Sigmoid colon (tissue), 6 donors: ENCODE measurements at regions not wholly inside any gene's neighbourhood (a gene's known extent, or its start where the extent isn't known, plus 50 kb on each side); places are given as distances from the start of the nearest gene placed in this dataset.

Experiments
- DNase-seq: peaks from one replicate; pipeline ENCODE4 v3.0.0-alpha.2; 2019
- H3K27ac ChIP-seq, 4 donors: fragments of 200-600 bp; sonication (generic); one replicate each; pipeline ENCODE4 v1.5.1; 2016 to 2019; ENCODE audit warnings: mild to moderate bottlenecking in 1 of 4
- H3K27me3 ChIP-seq, 3 donors: fragments of 200-600 bp; sonication (generic); one replicate each; pipeline ENCODE4 v1.5.1; 2019; ENCODE audit warnings: mild to moderate bottlenecking in 1 of 3
- H3K36me3 ChIP-seq, 4 donors: fragments of 200-600 bp; sonication (generic); one replicate each; pipeline ENCODE4 v1.5.1; 2016 to 2019
- H3K4me1 ChIP-seq, 4 donors: fragments of 200-600 bp; sonication (generic); one replicate each; pipeline ENCODE4 v1.5.1; 2017 to 2019
- H3K4me3 ChIP-seq, 4 donors: fragments of 200-600 bp; sonication (generic); one replicate each; pipeline ENCODE4 v1.5.1; 2017 to 2019; ENCODE audit warnings: mild to moderate bottlenecking in 2 of 4, moderate library complexity in 1 of 4
- H3K9me3 ChIP-seq, 4 donors: fragments of 200-600 bp in 3 of 4; sonication (generic) in 3 of 4; one replicate each; pipeline versions ENCODE4 v1.5.1 to v1.6.1; 2013 to 2019
- CTCF ChIP-seq, 4 experiments: fragments of 450-650 bp in 3 of 4; fragments of 200-600 bp in 1 of 4; IDR thresholded peaks; one replicate each; pipeline ENCODE4 v1.5.1; 2016 to 2019; ENCODE audit warnings: antibody characterized with exemption in 4 of 4, mild to moderate bottlenecking in 3 of 4, moderate library complexity in 2 of 4
- EP300 ChIP-seq, 4 donors: sonication (generic); formaldehyde crosslinking; IDR thresholded peaks; one replicate each; pipeline ENCODE4 v1.6.1; 2017; ENCODE audit warnings: antibody characterized with exemption in 4 of 4
- POLR2A ChIP-seq, 2 donors: fragments of 450-650 bp; IDR thresholded peaks; one replicate each; pipeline ENCODE4 v1.6.1; 2016; ENCODE audit warnings: antibody characterized with exemption in 2 of 2, mild to moderate bottlenecking in 2 of 2, moderate library complexity in 2 of 2
- POLR2AphosphoS5 ChIP-seq, 4 donors: sonication (generic); formaldehyde crosslinking; IDR thresholded peaks; one replicate each; pipeline ENCODE4 v1.6.1; 2017; ENCODE audit warnings: antibody characterized with exemption in 4 of 4
- WGBS, 2 donors: extraction: QIAGEN DNeasy Blood & Tissue Kit; methylation state at CpG; one replicate each; pipeline ENCODE4 v1.1.7; 2013; 5-methylcytosine and 5-hydroxymethylcytosine counted together
- intact Hi-C: fragments of 100-400 bp; cut with DNase I; formaldehyde crosslinking; loops from one replicate; pipeline ENCODE4 v1.15.1; 2023
- donor health status: healthy with polysubstance abuse.
- donor health status: healthy.

- WGBS, 2 donors: 90 to 100% methylated on average over 1 of the region's 1 CpG
- Histone ChIP-seq H3K4me3 (no peak overlapping the region), H3K27me3 (no peaks in the 10 kb centered on the region), H3K4me1 (no peaks in the 10 kb centered on the region), H3K27ac (no peak overlapping the region), H3K9me3 (no peaks in the 10 kb centered on the region), H3K36me3 (no peaks in the 10 kb centered on the region)
- intact Hi-C loops: no loop called here
- no peak for TF ChIP-seq POLR2A (IDR thresholded peaks at IDR 0.05)
- no peak for TF ChIP-seq POLR2AphosphoS5 (IDR thresholded peaks at IDR 0.05)
- TF ChIP-seq EP300 (IDR thresholded peaks at IDR 0.05): no peak
- no peak for TF ChIP-seq CTCF (IDR thresholded peaks at IDR 0.05)
- no peak for DNase-seq
These were observed 119.7 kb downstream of the SST start for GRCh38 chr3:187550446-187550845.

DNA sequence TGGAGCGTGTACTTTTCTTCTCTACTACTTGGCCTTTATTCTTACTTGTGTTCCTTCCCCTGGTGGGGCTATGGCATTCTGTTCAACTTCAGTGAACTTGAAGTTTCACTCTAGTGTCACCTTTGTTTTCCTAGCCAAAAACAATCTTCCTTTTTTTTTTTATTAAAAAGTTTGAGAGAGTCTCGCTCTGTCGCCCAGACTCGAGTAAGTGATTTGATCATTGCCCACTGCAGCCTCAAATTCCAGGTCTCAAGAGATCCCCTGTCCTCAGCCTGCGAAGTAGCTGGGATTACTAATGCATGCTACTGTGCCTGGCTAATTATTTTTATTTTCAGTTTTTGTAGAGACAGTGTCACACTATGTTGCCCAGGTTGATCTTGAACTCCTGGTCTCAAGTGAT, 124.8 kb downstream of the SST start:
- H3K4me1 ChIP-seq: no peaks in the 10 kb centered on the region
- WGBS, 2 donors: 89 to 94% methylated on average over 5 of the region's 5 CpGs

DNA sequence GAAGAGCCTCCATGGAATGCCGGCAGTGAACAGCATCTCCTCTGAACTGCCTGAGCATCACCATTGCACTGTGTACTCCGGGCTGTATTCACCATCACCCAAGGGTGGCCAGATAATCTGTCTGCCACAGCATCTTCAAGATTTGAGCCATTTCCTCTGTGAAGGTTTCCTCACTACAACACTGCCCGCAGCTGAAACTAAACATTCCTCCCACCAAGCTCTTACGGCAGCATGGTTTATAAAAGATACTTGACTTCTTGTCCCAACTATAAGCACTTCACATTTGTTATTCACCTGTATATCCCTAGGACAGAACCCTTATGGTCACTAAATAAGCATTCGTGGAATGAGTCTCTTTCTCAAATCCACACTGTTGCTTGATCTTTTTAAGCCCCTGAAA, 125.9 kb downstream of the SST start:
- H3K4me3 ChIP-seq: no peak overlapping the region
- H3K36me3 ChIP-seq: no peaks in the 10 kb centered on the region
- H3K27ac ChIP-seq: no peak overlapping the region
- H3K4me1 ChIP-seq: no peaks in the 10 kb centered on the region
- H3K9me3 ChIP-seq: no peaks in the 10 kb centered on the region
- DNase-seq: no peak
- TF ChIP-seq POLR2AphosphoS5 (IDR thresholded peaks at IDR 0.05) (no peak), CTCF (IDR thresholded peaks at IDR 0.05) (no peak), POLR2A (IDR thresholded peaks at IDR 0.05) (no peak), EP300 (IDR thresholded peaks at IDR 0.05) (no peak)
- intact Hi-C loops: no loop called here
- no peaks in the 10 kb centered on the region for H3K27me3 ChIP-seq
- 88 to 89% methylated on average over 5 of the region's 5 CpGs for WGBS, 2 donors

More for the DNA sequence above, 124.8 kb downstream of the SST start:
- Histone ChIP-seq H3K27me3 (no peaks in the 10 kb centered on the region), H3K36me3 (no peaks in the 10 kb centered on the region), H3K27ac (no peak overlapping the region), H3K4me3 (no peak overlapping the region), H3K9me3 (no peaks in the 10 kb centered on the region)
- no peak for DNase-seq
- intact Hi-C loops: no loop called here
- TF ChIP-seq EP300 (IDR thresholded peaks at IDR 0.05) (no peak), POLR2A (IDR thresholded peaks at IDR 0.05) (no peak), POLR2AphosphoS5 (IDR thresholded peaks at IDR 0.05) (no peak), CTCF (IDR thresholded peaks at IDR 0.05) (no peak)

DNA sequence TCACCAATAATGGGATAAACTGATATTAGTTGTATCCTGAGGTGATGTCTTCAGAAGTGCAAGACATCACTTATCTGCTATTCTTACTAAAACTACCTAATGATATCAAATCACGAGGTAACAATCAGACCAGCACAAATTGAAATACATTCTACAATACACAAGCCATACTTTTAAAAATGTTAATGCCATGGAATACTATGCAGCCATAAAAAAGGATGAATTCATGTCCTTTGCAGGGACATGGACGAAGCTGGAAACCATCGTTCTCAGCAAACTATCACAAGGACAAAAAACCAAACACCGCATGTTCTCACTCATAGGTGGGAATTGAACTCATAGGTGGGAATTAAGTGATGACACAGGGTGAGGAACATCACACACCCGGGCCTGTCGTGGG, 129.3 kb downstream of the SST start:
- TF ChIP-seq CTCF (IDR thresholded peaks at IDR 0.05) (no peak), POLR2AphosphoS5 (IDR thresholded peaks at IDR 0.05) (no peak)
- Histone ChIP-seq H3K4me1 (no peaks in the 10 kb centered on the region), H3K27ac (no peak overlapping the region), H3K4me3 (no peak overlapping the region), H3K9me3 (no peaks in the 10 kb centered on the region), H3K36me3 (no peaks in the 10 kb centered on the region), H3K27me3 (no peaks in the 10 kb centered on the region)
- intact Hi-C loops: no loop called here
- WGBS, 2 donors: 81 to 86% methylated on average over 6 of the region's 6 CpGs
- no peak for DNase-seq

DNA sequence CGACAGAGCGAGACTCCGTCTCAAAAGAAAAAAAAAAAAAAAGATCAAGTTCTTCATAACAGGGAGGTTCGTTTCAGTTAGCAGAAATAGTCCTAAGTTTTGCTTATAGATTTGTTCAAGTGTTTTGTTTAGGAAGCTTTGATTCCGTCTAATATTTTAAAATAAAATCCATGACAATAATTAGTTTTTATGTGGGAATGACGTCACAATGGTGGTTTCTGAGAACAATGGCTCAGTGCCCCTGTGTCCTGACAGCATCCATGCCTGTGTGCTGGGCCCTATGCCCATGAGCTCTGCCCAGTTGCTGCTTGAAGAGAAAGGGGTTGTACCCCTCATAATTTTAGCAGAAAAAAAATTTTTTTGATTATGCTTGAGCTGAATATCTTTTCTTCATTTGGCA, 134.0 kb downstream of the SST start:
- no peak for DNase-seq
- Histone ChIP-seq H3K27me3 (no peaks in the 10 kb centered on the region), H3K4me1 (no peaks in the 10 kb centered on the region), H3K36me3 (no peaks in the 10 kb centered on the region), H3K27ac (no peak overlapping the region), H3K9me3 (no peaks in the 10 kb centered on the region), H3K4me3 (no peak overlapping the region)
- TF ChIP-seq CTCF (IDR thresholded peaks at IDR 0.05): no peak
- TF ChIP-seq POLR2AphosphoS5 (IDR thresholded peaks at IDR 0.05): no peak
- no peak for TF ChIP-seq EP300 (IDR thresholded peaks at IDR 0.05)
- TF ChIP-seq POLR2A (IDR thresholded peaks at IDR 0.05): no peak
- intact Hi-C loops: no loop called here
- 85 to 91% methylated on average over 6 of the region's 6 CpGs for WGBS, 2 donors
